Left renal cortex interstitium (tissue), 4 donors: ENCODE measurements at regions not wholly inside any gene's neighbourhood (a gene's known extent, or its start where the extent isn't known, plus 50 kb on each side); places are given as distances from the start of the nearest gene placed in this dataset.
"Not testable (repeated sequence)": the region's sequence is repeated elsewhere in the genome, so short reads cannot be mapped to it uniquely, and the experiment has no call there.

ENCODE experiments used
- DNase-seq, 4 donors: peaks; one replicate each; pipeline ENCODE4 v3.0.0-alpha.2; 2013; ENCODE audit warnings: low read depth in 4 of 4, low spot score in 2 of 4, missing footprints in 1 of 4

GRCh38 chr13:52931539-52932431 lies 83.3 kb upstream of the PCDH8 start:
- no peak for DNase-seq

DNA sequence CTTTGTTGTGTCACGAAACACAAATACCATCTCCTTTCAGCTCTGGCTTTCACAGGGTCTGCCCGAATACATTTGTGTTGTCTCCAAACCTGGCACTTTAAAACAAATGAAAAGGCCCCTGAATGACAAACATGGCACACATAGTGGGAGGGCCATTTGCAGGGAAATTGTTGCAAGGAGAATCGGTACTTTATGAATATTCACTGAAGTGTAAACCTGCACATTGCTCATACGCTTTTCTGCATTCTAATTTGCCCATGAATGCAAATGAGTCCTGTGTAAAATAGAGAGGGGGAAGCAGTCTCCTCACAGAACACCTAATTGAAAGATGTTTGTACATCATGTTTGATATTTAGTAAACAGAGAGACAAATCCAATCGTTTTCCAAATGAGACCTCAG lies 82.7 kb upstream of the PCDH8 start:
- DNase-seq = no peak

DNA sequence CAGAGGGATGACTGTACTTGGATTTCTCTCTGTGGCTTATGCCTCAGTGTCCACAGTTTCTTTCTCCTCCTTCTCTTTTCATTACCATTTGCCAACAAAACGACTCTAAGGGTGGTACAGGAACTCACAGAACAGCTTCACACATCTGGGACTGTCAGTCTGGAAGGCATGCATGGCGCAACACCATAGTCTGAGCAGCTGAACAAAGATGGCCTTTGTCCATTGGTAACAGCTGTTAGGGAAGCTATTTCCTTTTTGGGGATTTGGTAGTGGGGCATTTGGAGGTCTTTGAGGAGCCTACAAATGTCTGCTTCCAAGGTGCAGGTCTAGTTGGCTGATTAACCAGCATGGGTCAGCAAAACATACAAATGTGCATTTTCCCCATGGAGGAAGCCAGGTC lies 81.4 kb upstream of the PCDH8 start:
- no peak for DNase-seq

DNA sequence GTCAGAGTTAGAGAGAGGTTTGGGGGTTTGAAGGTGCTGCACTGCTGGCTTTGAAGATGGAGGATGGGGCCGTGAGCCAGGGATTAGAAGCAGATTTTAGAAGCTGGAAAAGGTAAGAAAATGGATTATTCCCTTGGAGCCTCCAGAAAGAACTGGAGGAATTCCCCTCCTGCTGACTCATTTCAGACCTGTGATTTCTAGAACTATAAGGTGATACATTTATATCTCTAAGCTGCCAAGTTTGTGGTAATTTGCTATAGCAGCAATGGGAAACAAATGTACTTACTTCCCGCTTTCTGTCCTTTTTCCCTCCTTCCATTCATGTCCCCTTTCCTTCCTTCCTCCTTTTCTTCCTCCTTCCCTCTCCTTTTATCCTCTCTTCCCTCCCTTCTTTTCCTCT lies 78.5 kb upstream of the PCDH8 start:
- no peak for DNase-seq

GRCh38 chr13:52925775-52926285 lies 77.4 kb upstream of the PCDH8 start:
- peak in 1 of 4 donors; percentile 12 for DNase-seq

DNA sequence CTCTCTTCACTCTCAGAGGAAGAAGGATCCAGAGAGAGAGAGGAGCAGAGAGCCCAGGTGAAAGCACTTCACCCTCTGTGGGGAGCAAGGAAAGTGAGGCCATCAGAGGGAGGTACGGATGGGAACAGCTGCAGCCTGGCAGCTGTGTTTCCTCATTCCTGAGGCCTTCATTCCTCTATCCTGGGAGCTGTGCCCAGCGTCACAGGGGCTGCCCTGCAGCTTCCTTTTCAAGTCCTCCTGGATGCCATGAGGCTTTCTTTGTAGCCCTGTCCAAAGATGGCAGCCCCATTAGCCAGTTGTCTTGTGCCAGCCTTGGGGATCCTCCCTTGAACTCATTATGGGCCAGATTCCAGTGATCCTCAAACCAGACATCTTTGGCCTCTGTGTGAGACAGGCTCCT lies 76.8 kb upstream of the PCDH8 start:
- no peak for DNase-seq

DNA sequence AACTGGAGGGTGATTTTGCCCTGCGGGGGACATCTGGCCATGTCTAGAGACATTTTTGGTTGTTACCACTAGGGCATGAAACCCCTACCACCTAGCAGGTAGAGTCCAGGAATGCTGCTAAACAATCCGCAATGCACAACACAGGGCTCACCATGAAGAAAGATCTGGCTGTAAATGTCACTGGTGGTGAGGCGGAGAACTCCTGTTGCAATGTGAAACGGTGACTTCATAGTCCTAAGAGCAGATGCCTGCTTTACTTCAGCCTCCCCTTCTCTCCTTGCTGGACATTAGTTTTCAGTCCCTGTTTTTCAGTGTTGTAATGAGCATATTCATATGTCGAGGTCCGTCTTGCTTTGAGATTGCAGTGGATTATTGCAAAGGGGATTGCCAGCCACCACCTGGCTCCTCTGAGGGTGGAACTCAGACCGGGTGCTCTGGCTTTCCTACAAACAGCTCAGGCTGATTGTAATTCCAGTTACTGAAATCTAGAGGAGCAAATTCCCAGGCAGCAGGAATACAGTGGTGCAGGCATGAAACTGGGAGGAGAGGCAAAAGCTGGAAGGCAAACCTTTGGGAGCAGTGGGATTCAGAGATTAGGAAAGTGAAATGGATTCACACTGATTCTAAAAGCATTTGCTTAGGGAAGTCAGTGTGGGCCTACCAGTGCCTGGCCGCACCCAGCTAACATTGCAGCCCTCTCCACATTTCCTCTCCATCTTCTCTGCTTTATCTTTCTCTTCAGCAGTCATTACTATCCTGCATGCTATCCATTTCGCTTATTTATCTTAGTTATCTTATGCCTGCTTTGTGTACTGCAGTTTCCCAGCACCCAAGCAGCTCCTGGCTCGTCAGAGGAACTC lies 76.1 kb upstream of the PCDH8 start:
- DNase-seq = no peak

DNA sequence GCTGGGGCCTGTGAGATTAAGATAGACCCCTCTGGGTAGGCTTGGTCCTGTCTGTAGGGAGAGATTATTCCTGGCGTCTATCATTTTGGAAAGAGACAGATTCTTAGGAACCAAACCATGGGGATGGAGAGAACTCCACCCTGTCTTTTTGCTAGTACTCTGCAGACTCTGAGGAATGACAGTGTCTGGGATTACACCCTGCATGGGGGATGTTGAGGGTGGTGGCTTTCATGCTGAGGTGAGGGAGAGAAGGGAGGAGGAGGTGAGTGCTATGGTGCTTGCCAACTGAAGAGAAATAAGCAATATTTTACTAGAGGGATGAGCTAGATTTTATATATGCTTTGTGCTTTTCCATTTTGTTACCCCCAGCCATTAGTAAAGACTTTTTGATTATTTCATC lies 74.5 kb upstream of the PCDH8 start:
- DNase-seq = no peak

- DNase-seq = no peak
Measured at GRCh38 chr13:52921194-52921593, 72.8 kb upstream of the PCDH8 start.

DNA sequence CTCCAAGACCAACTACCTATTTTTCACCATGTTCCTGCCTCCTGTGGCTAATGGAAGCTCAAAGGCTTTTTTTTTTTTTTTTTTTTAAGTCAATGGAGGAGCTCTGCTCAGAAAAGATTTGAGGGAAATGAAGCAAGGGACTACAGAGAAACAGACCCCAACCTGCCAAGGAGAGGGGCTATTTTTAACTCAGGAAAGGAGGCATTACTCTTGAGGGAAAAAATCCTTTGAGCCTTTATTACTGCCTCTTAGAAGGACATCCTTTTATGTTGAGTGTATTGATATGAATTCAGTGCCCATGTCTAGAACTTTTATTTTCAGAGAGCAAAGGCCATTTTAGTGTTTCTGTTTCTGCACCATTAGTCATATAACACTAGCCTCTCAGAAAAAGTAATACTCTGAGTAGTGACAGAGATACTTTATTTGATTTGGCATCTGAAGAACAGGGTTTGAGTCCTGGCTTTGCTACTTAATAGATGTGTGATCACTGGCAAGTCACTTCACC lies 68.1 kb upstream of the PCDH8 start:
- no peak for DNase-seq

DNA sequence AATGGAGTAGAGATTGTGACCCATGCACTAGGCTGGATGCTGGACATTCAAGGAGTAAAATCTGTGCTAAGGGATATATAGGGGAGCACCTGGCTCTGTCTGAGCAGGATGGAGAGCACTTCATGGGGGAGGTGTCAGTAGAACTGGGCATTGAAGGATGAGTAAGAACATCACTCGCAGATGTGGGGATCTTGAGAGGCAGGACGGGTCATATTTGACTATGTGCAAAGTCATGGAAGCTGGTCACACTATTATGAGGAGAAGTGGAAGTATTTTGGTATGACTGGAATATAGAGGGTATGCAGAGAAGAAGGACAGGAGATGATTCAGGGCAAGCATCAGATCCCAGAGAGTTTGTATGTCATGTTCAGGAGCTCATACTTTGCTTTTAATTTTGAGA lies 62.9 kb upstream of the PCDH8 start:
- DNase-seq = no peak

DNA sequence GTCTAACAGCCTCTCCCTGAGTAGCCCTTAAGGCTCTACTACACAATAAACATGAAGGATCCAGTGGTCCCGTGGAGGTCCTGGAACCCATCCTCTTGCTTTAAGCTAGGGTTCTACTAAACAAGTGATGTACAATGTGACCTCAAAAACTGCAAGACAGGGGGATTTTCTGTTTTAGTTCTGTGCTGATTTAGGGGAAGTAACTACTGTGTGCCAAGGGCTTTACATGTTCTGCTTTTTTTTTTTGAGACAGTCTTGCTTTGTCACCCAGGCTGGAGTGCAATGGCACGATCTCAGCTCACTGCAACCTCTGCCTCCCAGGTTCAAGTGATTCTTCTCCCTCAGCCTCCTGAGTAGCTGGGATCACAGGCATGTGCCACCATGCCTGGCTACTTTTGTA lies 61.9 kb upstream of the PCDH8 start:
- not testable (repeated sequence) for DNase-seq

DNA sequence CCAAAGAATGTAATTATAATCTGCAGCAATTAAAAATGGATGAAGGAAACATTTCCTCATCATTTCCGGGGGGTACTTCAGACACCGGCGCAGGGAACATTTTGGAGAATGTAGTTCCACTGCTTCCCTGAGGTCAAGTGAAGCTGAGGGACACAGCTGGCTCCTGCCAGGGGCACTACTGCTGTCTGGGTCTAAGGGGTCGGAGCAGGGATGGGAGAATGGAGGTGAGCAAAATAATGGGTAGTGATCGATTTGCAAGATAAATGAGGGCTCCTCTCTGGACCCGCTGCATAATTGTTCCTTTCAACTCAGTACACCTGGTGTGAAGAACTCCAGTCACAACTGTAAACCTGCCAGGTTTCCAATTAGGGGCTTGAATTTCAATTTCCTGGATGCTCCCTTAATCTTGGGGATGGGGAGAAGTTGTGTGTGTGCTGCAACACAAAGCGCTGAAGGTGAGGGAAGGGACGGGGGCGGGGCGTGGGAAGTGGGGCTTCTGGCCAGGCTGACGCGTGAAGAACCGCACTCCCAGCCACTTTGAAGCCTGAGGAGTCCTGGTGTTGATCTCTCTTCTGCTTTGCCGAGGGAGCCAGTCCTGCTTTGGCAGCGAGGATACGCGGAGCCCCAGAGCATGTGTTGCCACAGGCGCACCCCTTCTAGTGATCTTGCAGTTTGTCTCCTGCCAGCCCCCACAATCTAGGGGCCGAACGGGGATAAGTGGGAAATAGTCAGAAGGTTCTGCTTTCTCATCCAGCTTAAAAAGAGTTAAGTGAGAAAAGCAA lies 57.9 kb upstream of the PCDH8 start:
- DNase-seq = no peak

DNA sequence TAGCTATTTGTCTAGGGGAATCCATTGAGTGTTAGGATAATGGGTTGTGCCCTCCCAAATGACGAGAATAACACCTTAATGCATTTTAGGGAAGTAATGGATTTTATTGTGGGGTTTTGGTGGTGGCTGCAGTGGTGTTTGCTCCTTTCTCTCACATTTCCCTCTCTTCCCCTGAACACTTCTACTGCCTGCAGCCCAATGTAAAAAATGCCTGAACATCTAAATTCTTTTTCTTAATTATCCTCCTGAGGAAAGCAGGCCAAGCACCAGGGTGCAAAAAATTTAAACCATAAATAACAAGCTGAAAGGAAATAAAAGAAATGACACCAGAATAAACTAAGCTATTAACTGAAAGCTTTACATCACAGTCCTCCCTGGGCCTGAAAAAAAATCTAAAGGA lies 57.3 kb upstream of the PCDH8 start:
- DNase-seq = no peak

DNA sequence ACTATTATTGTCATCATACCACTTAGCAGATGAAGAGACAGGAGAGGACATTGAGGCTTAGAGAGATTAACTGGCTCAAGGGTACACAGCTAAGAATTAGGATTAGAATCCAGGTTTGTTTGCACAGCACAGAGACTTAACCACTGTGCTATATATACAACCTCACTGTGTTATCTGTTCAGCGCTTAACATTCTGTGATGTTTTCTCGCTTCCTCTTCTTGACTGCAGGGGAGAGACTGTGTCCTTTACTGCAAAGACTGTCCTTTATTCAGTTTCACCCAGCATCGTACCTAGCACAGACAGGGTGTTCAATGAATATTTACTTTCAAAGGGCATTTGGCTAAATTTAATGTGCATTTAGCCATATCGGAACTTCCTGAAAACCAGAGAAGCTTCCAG lies 54.9 kb upstream of the PCDH8 start:
- no peak for DNase-seq

DNA sequence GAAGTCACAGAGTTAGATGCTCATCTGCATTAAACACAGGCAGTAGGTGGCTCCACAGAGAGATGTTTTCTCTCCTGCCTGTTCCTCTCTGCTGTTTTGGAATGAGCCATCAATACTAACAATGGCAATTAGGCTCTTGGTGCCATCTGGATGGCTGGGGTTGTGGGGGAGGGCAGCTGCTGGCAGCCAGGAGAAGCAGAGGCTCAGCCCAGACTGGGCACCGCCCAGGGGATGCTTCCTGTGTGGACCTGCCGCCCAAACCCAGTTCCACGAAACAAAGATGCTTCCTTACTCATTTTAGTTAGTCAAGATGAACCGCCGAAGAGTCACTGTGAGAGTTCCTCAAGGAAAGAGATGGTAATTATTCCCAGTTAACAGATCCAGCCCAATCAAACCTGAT lies 50.8 kb upstream of the PCDH8 start:
- DNase-seq = no peak
